ENCODE measurements at regions not wholly inside any gene's neighbourhood (a gene's known extent, or its start where the extent isn't known, plus 50 kb on each side); places are given as distances from the start of the nearest gene placed in this dataset.

DNA sequence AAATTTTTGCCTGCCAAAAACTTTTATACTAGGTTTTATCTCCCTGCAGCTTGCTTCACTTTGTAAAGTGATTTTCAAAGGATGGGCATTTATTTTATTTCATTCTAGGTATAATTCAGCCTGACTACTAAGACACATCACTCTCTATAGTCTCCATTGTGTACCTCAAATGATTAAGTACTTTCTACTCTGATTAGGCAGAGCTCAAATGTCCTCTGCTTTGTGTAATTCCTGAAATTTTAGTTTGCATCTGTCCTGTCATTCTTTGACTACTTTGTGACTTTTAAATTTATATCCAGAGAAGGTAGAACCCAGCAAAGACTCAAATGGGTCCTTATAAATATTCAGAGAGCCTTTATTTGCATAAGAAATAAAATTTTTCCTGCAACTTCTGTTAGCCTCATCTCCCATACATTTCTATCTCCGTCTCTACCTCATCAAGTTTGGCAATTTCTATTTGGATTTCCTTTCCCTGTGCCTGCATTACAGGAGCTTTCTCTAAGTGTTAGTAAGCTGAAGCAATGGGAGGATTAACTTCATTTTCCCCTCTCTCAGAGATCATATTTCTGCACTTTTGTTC lies 1038.0 kb upstream of the ATXN8OS start:
- TF ChIP-seq, protein P1, sequence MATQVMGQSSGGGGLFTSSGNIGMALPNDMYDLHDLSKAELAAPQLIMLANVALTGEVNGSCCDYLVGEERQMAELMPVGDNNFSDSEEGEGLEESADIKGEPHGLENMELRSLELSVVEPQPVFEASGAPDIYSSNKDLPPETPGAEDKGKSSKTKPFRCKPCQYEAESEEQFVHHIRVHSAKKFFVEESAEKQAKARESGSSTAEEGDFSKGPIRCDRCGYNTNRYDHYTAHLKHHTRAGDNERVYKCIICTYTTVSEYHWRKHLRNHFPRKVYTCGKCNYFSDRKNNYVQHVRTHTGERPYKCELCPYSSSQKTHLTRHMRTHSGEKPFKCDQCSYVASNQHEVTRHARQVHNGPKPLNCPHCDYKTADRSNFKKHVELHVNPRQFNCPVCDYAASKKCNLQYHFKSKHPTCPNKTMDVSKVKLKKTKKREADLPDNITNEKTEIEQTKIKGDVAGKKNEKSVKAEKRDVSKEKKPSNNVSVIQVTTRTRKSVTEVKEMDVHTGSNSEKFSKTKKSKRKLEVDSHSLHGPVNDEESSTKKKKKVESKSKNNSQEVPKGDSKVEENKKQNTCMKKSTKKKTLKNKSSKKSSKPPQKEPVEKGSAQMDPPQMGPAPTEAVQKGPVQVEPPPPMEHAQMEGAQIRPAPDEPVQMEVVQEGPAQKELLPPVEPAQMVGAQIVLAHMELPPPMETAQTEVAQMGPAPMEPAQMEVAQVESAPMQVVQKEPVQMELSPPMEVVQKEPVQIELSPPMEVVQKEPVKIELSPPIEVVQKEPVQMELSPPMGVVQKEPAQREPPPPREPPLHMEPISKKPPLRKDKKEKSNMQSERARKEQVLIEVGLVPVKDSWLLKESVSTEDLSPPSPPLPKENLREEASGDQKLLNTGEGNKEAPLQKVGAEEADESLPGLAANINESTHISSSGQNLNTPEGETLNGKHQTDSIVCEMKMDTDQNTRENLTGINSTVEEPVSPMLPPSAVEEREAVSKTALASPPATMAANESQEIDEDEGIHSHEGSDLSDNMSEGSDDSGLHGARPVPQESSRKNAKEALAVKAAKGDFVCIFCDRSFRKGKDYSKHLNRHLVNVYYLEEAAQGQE (tag by site-specific recombination; IDR thresholded peaks at IDR 0.05), result no peak
- TF ChIP-seq, protein P2, sequence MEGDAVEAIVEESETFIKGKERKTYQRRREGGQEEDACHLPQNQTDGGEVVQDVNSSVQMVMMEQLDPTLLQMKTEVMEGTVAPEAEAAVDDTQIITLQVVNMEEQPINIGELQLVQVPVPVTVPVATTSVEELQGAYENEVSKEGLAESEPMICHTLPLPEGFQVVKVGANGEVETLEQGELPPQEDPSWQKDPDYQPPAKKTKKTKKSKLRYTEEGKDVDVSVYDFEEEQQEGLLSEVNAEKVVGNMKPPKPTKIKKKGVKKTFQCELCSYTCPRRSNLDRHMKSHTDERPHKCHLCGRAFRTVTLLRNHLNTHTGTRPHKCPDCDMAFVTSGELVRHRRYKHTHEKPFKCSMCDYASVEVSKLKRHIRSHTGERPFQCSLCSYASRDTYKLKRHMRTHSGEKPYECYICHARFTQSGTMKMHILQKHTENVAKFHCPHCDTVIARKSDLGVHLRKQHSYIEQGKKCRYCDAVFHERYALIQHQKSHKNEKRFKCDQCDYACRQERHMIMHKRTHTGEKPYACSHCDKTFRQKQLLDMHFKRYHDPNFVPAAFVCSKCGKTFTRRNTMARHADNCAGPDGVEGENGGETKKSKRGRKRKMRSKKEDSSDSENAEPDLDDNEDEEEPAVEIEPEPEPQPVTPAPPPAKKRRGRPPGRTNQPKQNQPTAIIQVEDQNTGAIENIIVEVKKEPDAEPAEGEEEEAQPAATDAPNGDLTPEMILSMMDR (tag by site-specific recombination; IDR thresholded peaks at IDR 0.05), result no peak
